CD4-positive, alpha-beta T cell (primary cell): ENCODE measurements at regions not wholly inside any gene's neighbourhood (a gene's known extent, or its start where the extent isn't known, plus 50 kb on each side); places are given as distances from the start of the nearest gene placed in this dataset.

ENCODE experiments used
- ATAC-seq: fragments of 200-7000 bp; cut with Tn5 transposase; one replicate; pipeline ENCODE4 v1.10.0; 2022; ENCODE audit warnings: mild to moderate bottlenecking; ENCODE audit not compliant: poor library complexity
- CTCF ChIA-PET: fragments of 350-600 bp; sonication (Branson Sonifier 250); formaldehyde crosslinking; loops from one replicate; lab custom pipeline; 2021; ENCODE audit warnings: antibody characterized with exemption, inconsistent platforms; lab: Charles Lee
- POLR2A ChIA-PET: fragments of 350-600 bp; sonication (Branson Sonifier 250); formaldehyde crosslinking; loops from one replicate; lab custom pipeline; 2021; ENCODE audit warnings: antibody characterized with exemption, inconsistent platforms; lab: Charles Lee
- DNase-seq, 14 experiments: peaks; one replicate each; pipeline ENCODE4 v3.0.0-alpha.2; 2013 to 2020; ENCODE audit warnings: mixed read lengths in 2 of 14
- H3K27ac ChIP-seq, 2 donors: one replicate each; pipeline versions ENCODE4 v1.5.1 to v1.7.0; 2013; ENCODE audit warnings: low read length in 2 of 2, low read depth in 1 of 2, mild to moderate bottlenecking in 1 of 2
- H3K27me3 ChIP-seq, 2 experiments: 1 replicate in 1 of 2; 2 replicates in 1 of 2; pipeline versions ENCODE4 v1.6.1 to v1.7.0; 2013; ENCODE audit warnings: low read length in 2 of 2, control low read depth in 1 of 2, mild to moderate bottlenecking in 1 of 2, moderate library complexity in 1 of 2; ENCODE audit not compliant: insufficient read depth in 2 of 2, control insufficient read depth in 1 of 2
- H3K36me3 ChIP-seq: one replicate; pipeline ENCODE4 v1.6.1; 2013; ENCODE audit warnings: low read length, control low read depth; ENCODE audit not compliant: insufficient read depth
- H3K4me1 ChIP-seq: one replicate; pipeline ENCODE4 v1.6.1; 2013; ENCODE audit warnings: low read length, control low read depth; ENCODE audit not compliant: insufficient read depth
- H3K4me3 ChIP-seq: one replicate; pipeline ENCODE4 v1.5.1; 2013; ENCODE audit warnings: mild to moderate bottlenecking, low read length, moderate library complexity
- H3K9me3 ChIP-seq, 2 experiments: 1 replicate in 1 of 2; 2 replicates in 1 of 2; pipeline versions ENCODE4 v1.6.1 to v1.7.0; 2013; ENCODE audit warnings: low read length in 2 of 2, mild to moderate bottlenecking in 2 of 2, control low read depth in 1 of 2, moderate library complexity in 1 of 2; ENCODE audit not compliant: control insufficient read depth in 1 of 2, insufficient read depth in 1 of 2
- H3K27ac Mint-ChIP-seq: one replicate; pipeline ENCODE4 v1.8.0; 2020; ENCODE audit warnings: mixed read lengths
- H3K27me3 Mint-ChIP-seq: one replicate; pipeline ENCODE4 v1.8.0; 2021; ENCODE audit warnings: mixed read lengths
- H3K36me3 Mint-ChIP-seq: one replicate; pipeline ENCODE4 v1.8.0; 2021; ENCODE audit warnings: low read depth, mixed read lengths
- H3K4me1 Mint-ChIP-seq: one replicate; pipeline ENCODE4 v1.8.0; 2021; ENCODE audit warnings: low read depth, mixed read lengths
- H3K4me3 Mint-ChIP-seq: one replicate; pipeline ENCODE4 v1.8.0; 2020; ENCODE audit warnings: mild to moderate bottlenecking, mixed read lengths
- H3K9me3 Mint-ChIP-seq: one replicate; pipeline ENCODE4 v1.8.0; 2020; ENCODE audit warnings: mixed read lengths
- CTCF ChIP-seq: fragments of 200-600 bp; IDR thresholded peaks from one replicate; pipeline ENCODE4 v1.8.0; 2022; ENCODE audit warnings: antibody characterized with exemption, mild to moderate bottlenecking
- intact Hi-C, 2 experiments: fragments of 100-400 bp; cut with DNase I in 1 of 2; cut with micrococcal nuclease in 1 of 2; formaldehyde crosslinking; loops; one replicate each; pipeline versions ENCODE4 v1.15.1 to v1.9.0; 2023 to 2025; cut with DNase I, micrococcal nuclease

- intact Hi-C loops: no loop called here
- Mint-ChIP-seq H3K9me3 (no peaks in the 10 kb centered on the region), H3K36me3 (no peaks in the 10 kb centered on the region), H3K4me3 (no peak overlapping the region), H3K27ac (no peak overlapping the region), H3K27me3 (no peaks in the 10 kb centered on the region), H3K4me1 (no peaks in the 10 kb centered on the region)
- no peaks in the 10 kb centered on the region for H3K9me3 ChIP-seq
- no peaks in the 10 kb centered on the region for H3K27me3 ChIP-seq
- no peak overlapping the region for H3K4me3 ChIP-seq
- POLR2A ChIA-PET: no interaction called here
- H3K27ac ChIP-seq: no peak overlapping the region
- TF ChIP-seq CTCF: no peak
- ATAC-seq (no peak), DNase-seq (no peak)
- no peaks in the 10 kb centered on the region for H3K4me1 ChIP-seq
- CTCF ChIA-PET: no interaction called here
- H3K36me3 ChIP-seq: no peaks in the 10 kb centered on the region
These were observed 92.7 kb upstream of the RARB start for GRCh38 chr3:25335356-25335755.

GRCh38 chr3:25338158-25338725 lies 89.8 kb upstream of the RARB start:
- POLR2A ChIA-PET: no interaction called here
- Histone ChIP-seq H3K27me3 (no peaks in the 10 kb centered on the region), H3K27ac (no peak overlapping the region), H3K36me3 (no peaks in the 10 kb centered on the region), H3K9me3 (no peaks in the 10 kb centered on the region), H3K4me1 (no peaks in the 10 kb centered on the region), H3K4me3 (no peak overlapping the region)
- DNase-seq (no peak), ATAC-seq (no peak)
- H3K9me3 Mint-ChIP-seq: peaks cover 2% of the 10 kb centered on the region
- no peaks in the 10 kb centered on the region for H3K27me3 Mint-ChIP-seq
- no peak for TF ChIP-seq CTCF
- H3K27ac Mint-ChIP-seq: no peak overlapping the region
- no peaks in the 10 kb centered on the region for H3K4me1 Mint-ChIP-seq
- no peaks in the 10 kb centered on the region for H3K36me3 Mint-ChIP-seq
- intact Hi-C loops: no loop called here
- H3K4me3 Mint-ChIP-seq: no peak overlapping the region
- CTCF ChIA-PET: no interaction called here

GRCh38 chr3:25339225-25339624 lies 88.8 kb upstream of the RARB start:
- CTCF ChIA-PET: no interaction called here
- Mint-ChIP-seq H3K9me3 (peaks cover 3% of the 10 kb centered on the region), H3K27me3 (no peaks in the 10 kb centered on the region), H3K27ac (no peak overlapping the region), H3K36me3 (no peaks in the 10 kb centered on the region), H3K4me3 (no peak overlapping the region), H3K4me1 (no peaks in the 10 kb centered on the region)
- intact Hi-C loops: no loop called here
- POLR2A ChIA-PET: no interaction called here
- no peaks in the 10 kb centered on the region for H3K36me3 ChIP-seq
- no peak for TF ChIP-seq CTCF
- H3K9me3 ChIP-seq: no peaks in the 10 kb centered on the region
- H3K27me3 ChIP-seq: no peaks in the 10 kb centered on the region
- H3K27ac ChIP-seq: no peak overlapping the region
- DNase-seq (no peak), ATAC-seq (no peak)
- no peaks in the 10 kb centered on the region for H3K4me1 ChIP-seq
- no peak overlapping the region for H3K4me3 ChIP-seq
